Heart left ventricle (tissue), 13 donors: ENCODE measurements at regions not wholly inside any gene's neighbourhood (a gene's known extent, or its start where the extent isn't known, plus 50 kb on each side); places are given as distances from the start of the nearest gene placed in this dataset.

ENCODE experiments used
- CTCF ChIP-seq, 12 donors: fragments of 200-600 bp; sonication (generic) in 4 of 12; IDR thresholded peaks; one replicate each; pipeline versions ENCODE4 v1.5.0 to v1.8.0; 2018 to 2022; ENCODE audit warnings: antibody characterized with exemption in 12 of 12, mild to moderate bottlenecking in 5 of 12
- POLR2A ChIP-seq, 2 donors: fragments of 450-650 bp; IDR thresholded peaks; one replicate each; pipeline ENCODE4 v1.6.1; 2017; ENCODE audit warnings: antibody characterized with exemption in 2 of 2, mild to moderate bottlenecking in 2 of 2, moderate library complexity in 2 of 2
- donor health status: ischemic (EF 13 %, LVEDD 7.1; RV severe dilation, severe dysfunction).
- donor health status: DM: no; HTN: yes; CAD: no.
- donor health status: DM: no; HTN: no; CAD: no.
- donor health status: ischemic (EF 25% LVEDD 6.9; RV normal size, moderate dysfunction).
- donor health status: ischemic (EF 25% LVEDD 5.7; RV mildly dilated, moderate dysfunction).
- donor health status: ischemic (EF 35%, LVEDD 5.7; RV mildly dilated, moderate dysfunction).
- donor health status: nonischemic (EF 11% LVEDD 7.7; RV severe dilation, severe dysfunction).
- donor health status: DM: yes; HTN: yes; CAD: no.
- donor health status: PGD.
- donor health status: ischemic (EF 29% LVEDD 5.4; RV normal size, mild dysfunction).
- donor health status: nonischemic (EF 23%, LVEDD 6.1; RV moderate dilation, normal function).

- TF ChIP-seq CTCF (IDR thresholded peaks at IDR 0.05) (no peak), POLR2A (IDR thresholded peaks at IDR 0.05) (no peak)
Measured at GRCh38 chr2:2582998-2583545, 252.0 kb upstream of the MYT1L start.
